H1 (cell line): ENCODE measurements at regions not wholly inside any gene's neighbourhood (a gene's known extent, or its start where the extent isn't known, plus 50 kb on each side); places are given as distances from the start of the nearest gene placed in this dataset.
"Not testable (repeated sequence)": the region's sequence is repeated elsewhere in the genome, so short reads cannot be mapped to it uniquely, and the experiment has no call there.

Experiments used
- CTCF ChIA-PET: fragments of 300-600 bp; sonication (Branson Sonifier 250); formaldehyde crosslinking; loops from one replicate; lab custom pipeline; 2021; ENCODE audit not compliant: partially characterized antibody; lab: Charles Lee
- POLR2A ChIA-PET: fragments of 300-600 bp; sonication (Branson Sonifier 250); formaldehyde crosslinking; loops from one replicate; lab custom pipeline; 2021; ENCODE audit warnings: inconsistent platforms; ENCODE audit not compliant: partially characterized antibody; lab: Charles Lee
- DNase-seq, 2 experiments: peaks; one replicate each; pipeline versions ENCODE4 v3.0.0 to v3.0.0-alpha.2; 2010 to 2022; ENCODE audit warnings: low spot score in 2 of 2, low read depth in 1 of 2, mixed read lengths in 1 of 2
- FAIRE-seq: peaks from 2 replicates; lab custom pipeline; 2011; peaks lifted over from hg19 to GRCh38; lab: Jason Lieb, UNC
- H2AFZ ChIP-seq: 2 replicates; pipeline ENCODE4 v1.8.1; 2012; ENCODE audit warnings: low read length, inconsistent platforms
- H2AK5ac ChIP-seq: 2 replicates; pipeline ENCODE4 v1.6.1; 2013; ENCODE audit warnings: low read depth, low read length
- H2BK120ac ChIP-seq: replicated peaks from 2 replicates; pipeline ENCODE3; 2013; ENCODE audit warnings: low read depth, low read length, inconsistent platforms
- H2BK12ac ChIP-seq: 2 replicates; pipeline ENCODE4 v1.6.1; 2013; ENCODE audit warnings: low read depth, low read length
- H2BK15ac ChIP-seq: 2 replicates; pipeline ENCODE4 v1.6.1; 2013; ENCODE audit warnings: low read length
- H2BK20ac ChIP-seq: 2 replicates; pipeline ENCODE4 v1.6.1; 2013; ENCODE audit warnings: low read length
- H2BK5ac ChIP-seq: 2 replicates; pipeline ENCODE4 v1.6.1; 2013; ENCODE audit warnings: low read depth, low read length
- H3K14ac ChIP-seq: 2 replicates; pipeline ENCODE4 v1.6.1; 2013; ENCODE audit warnings: inconsistent platforms; ENCODE audit not compliant: insufficient read length
- H3K18ac ChIP-seq: 2 replicates; pipeline ENCODE4 v1.6.1; 2013; ENCODE audit warnings: low read length; ENCODE audit errors: extremely low read depth
- H3K23ac ChIP-seq: 2 replicates; pipeline ENCODE4 v1.6.1; 2013; ENCODE audit warnings: inconsistent platforms; ENCODE audit not compliant: insufficient read length
- H3K23me2 ChIP-seq: 2 replicates; pipeline ENCODE4 v1.6.1; 2013; ENCODE audit warnings: low read depth, low read length
- H3K27ac ChIP-seq: 2 replicates; pipeline ENCODE4 v1.6.1; 2011; ENCODE audit warnings: low read depth, low read length, inconsistent platforms
- H3K27me3 ChIP-seq, 4 experiments: replicated peaks in 1 of 4; 1 replicate in 1 of 4; 2 replicates in 3 of 4; pipeline versions ENCODE4 v1.6.1 to v1.8.1; 2011 to 2013; ENCODE audit warnings: low read length in 3 of 4, mild to moderate bottlenecking in 3 of 4, inconsistent platforms in 2 of 4, mixed read lengths in 2 of 4, moderate library complexity in 1 of 4; ENCODE audit not compliant: control insufficient read depth in 3 of 4, insufficient read depth in 3 of 4; ENCODE audit errors: extremely low read depth in 1 of 4
- H3K36me3 ChIP-seq, 4 experiments: 2 replicates each; pipeline versions ENCODE4 v1.6.1 to v1.8.1; 2011 to 2013; ENCODE audit warnings: mild to moderate bottlenecking in 4 of 4, low read length in 3 of 4, moderate library complexity in 2 of 4, control low read depth in 1 of 4, inconsistent platforms in 1 of 4; ENCODE audit not compliant: insufficient read depth in 4 of 4, control insufficient read depth in 2 of 4
- H3K4ac ChIP-seq: replicated peaks from 2 replicates; pipeline ENCODE3; 2013; ENCODE audit warnings: low read length, low read depth, mixed read lengths, inconsistent platforms; ENCODE audit not compliant: insufficient read length
- H3K4me1 ChIP-seq, 4 experiments: replicated peaks in 1 of 4; 1 replicate in 1 of 4; 2 replicates in 3 of 4; pipeline versions ENCODE4 v1.6.1 to v1.8.1; 2011 to 2013; ENCODE audit warnings: low read length in 3 of 4, inconsistent platforms in 2 of 4, mixed read lengths in 1 of 4; ENCODE audit not compliant: insufficient read depth in 4 of 4, control insufficient read depth in 3 of 4
- H3K4me2 ChIP-seq, 2 experiments: 2 replicates each; pipeline versions ENCODE4 v1.6.1 to v1.8.1; 2011 to 2013; ENCODE audit warnings: low read depth in 2 of 2, low read length in 2 of 2, control low read depth in 1 of 2, inconsistent platforms in 1 of 2, mild to moderate bottlenecking in 1 of 2; ENCODE audit not compliant: insufficient read depth in 1 of 2
- H3K4me3 ChIP-seq, 4 experiments: fragments of 200-600, 300-600 bp in 1 of 4; sonication (generic), shearing (Covaris generic), sonication (Bioruptor Twin) in 1 of 4; 2 replicates each; pipeline versions ENCODE4 v1.5.1 to v1.8.1; 2011 to 2016; ENCODE audit warnings: low read length in 4 of 4, low read depth in 3 of 4, control low read depth in 2 of 4, inconsistent platforms in 2 of 4, mild to moderate bottlenecking in 2 of 4, mixed read lengths in 1 of 4, moderate library complexity in 1 of 4; ENCODE audit not compliant: insufficient read depth in 2 of 4; ENCODE audit errors: extremely low read depth in 1 of 4
- H3K56ac ChIP-seq: replicated peaks from 2 replicates; pipeline ENCODE3; 2013; ENCODE audit warnings: low read depth, mild to moderate bottlenecking, mixed read lengths, low read length, inconsistent platforms; ENCODE audit not compliant: insufficient read length
- H3K79me1 ChIP-seq: 2 replicates; pipeline ENCODE4 v1.6.1; 2013; ENCODE audit warnings: low read depth, low read length, control low read depth
- H3K79me2 ChIP-seq, 2 experiments: 2 replicates each; pipeline versions ENCODE4 v1.6.1 to v1.8.1; 2012 to 2013; ENCODE audit warnings: low read length in 2 of 2, mild to moderate bottlenecking in 2 of 2, inconsistent platforms in 1 of 2; ENCODE audit not compliant: insufficient read depth in 2 of 2, control insufficient read depth in 1 of 2
- H3K9ac ChIP-seq, 4 experiments: replicated peaks in 1 of 4; 1 replicate in 1 of 4; 2 replicates in 3 of 4; pipeline versions ENCODE4 v1.6.1 to v1.8.1; 2011 to 2013; ENCODE audit warnings: low read depth in 3 of 4, low read length in 3 of 4, control low read depth in 2 of 4, mild to moderate bottlenecking in 2 of 4, moderate library complexity in 2 of 4, inconsistent platforms in 1 of 4; ENCODE audit errors: extremely low read depth in 1 of 4
- H3K9me3 ChIP-seq, 2 experiments: 2 replicates each; pipeline versions ENCODE4 v1.6.1 to v1.8.1; 2012 to 2013; ENCODE audit warnings: mild to moderate bottlenecking in 2 of 2, moderate library complexity in 2 of 2, control low read depth in 1 of 2, inconsistent platforms in 1 of 2, low read depth in 1 of 2, low read length in 1 of 2, mixed read lengths in 1 of 2; ENCODE audit not compliant: insufficient read depth in 2 of 2
- H4K20me1 ChIP-seq, 2 experiments: replicated peaks in 1 of 2; 2 replicates each; pipeline versions ENCODE3 to v1.8.1; 2011 to 2013; ENCODE audit warnings: inconsistent platforms in 2 of 2, low read length in 2 of 2, mild to moderate bottlenecking in 1 of 2; ENCODE audit not compliant: insufficient read depth in 2 of 2, control insufficient read depth in 1 of 2
- H4K5ac ChIP-seq: 2 replicates; pipeline ENCODE4 v1.6.1; 2013; ENCODE audit warnings: low read length, low read depth, mixed read lengths, inconsistent platforms; ENCODE audit not compliant: insufficient read length
- H4K8ac ChIP-seq: 2 replicates; pipeline ENCODE4 v1.8.0; 2013; ENCODE audit warnings: mild to moderate bottlenecking, moderate library complexity, low read length, inconsistent platforms; ENCODE audit not compliant: insufficient read depth; ENCODE audit errors: extremely low read depth
- H4K91ac ChIP-seq: replicated peaks from 2 replicates; pipeline ENCODE3; 2013; ENCODE audit warnings: low read length, mixed read lengths, inconsistent platforms; ENCODE audit not compliant: insufficient read length
- CHD2 ChIP-seq: IDR thresholded peaks from 2 replicates; pipeline ENCODE4 v1.6.1; 2012; ENCODE audit warnings: low read length, improper control_type of control experiment
- MAFK ChIP-seq: IDR thresholded peaks from 2 replicates; pipeline ENCODE4 v1.6.1; 2012; ENCODE audit warnings: low read depth, mild to moderate bottlenecking, improper control_type of control experiment, low read length
- RAD21 ChIP-seq, 2 experiments: IDR thresholded peaks in 1 of 2; conservative IDR thresholded peaks in 1 of 2; 2 replicates each; pipeline ENCODE4 v1.6.1; 2011; ENCODE audit warnings: low read depth in 2 of 2, low read length in 2 of 2, improper control_type of control experiment in 1 of 2, inconsistent platforms in 1 of 2, mild to moderate bottlenecking in 1 of 2, moderate library complexity in 1 of 2
- TAF7 ChIP-seq: optimal IDR thresholded peaks from 2 replicates; pipeline ENCODE3; 2011; ENCODE audit warnings: low read depth, mild to moderate bottlenecking, inconsistent platforms, low read length, moderate library complexity, borderline replicate concordance
- WGBS, 2 experiments: shearing (Covaris generic) in 1 of 2; methylation state at CpG; one replicate each; pipeline versions ENCODE4 v1.1.6 to v1.1.7; 2013 to 2015; ENCODE audit warnings: low lambda C conversion rate in 2 of 2, mixed read lengths in 2 of 2, inconsistent platforms in 1 of 2, low coverage in 1 of 2, missing lambda C conversion rate in 1 of 2; ENCODE audit not compliant: insufficient replicate concordance in 2 of 2, insufficient coverage in 1 of 2, insufficient read length in 1 of 2; ENCODE audit errors: extremely low coverage in 1 of 2, missing lambda C conversion rate in 1 of 2; 5-methylcytosine and 5-hydroxymethylcytosine counted together

DNA sequence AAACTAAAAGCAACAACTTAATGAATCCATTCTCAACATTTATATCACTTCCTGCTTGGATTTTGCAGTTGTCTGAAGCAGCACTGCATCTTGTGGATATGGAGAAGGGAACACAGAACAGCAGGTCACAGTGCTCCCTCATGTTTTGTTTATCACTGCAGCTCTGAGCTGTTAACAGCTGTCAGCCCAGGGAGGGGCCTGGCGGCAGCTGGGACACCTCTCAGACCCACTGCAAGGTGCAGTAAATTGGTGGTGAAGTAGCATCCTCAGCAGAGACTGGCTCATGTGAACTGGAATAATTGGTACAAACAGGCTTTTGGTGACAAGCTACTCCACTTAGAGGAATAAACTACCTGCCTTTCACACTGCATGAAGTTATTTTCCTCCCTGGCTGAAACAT lies 170.4 kb downstream of the LIG4 start:
- no peak overlapping the region for H3K4me2 ChIP-seq
- ChIA-PET CTCF (no interaction called here), POLR2A (no interaction called here)

DNA sequence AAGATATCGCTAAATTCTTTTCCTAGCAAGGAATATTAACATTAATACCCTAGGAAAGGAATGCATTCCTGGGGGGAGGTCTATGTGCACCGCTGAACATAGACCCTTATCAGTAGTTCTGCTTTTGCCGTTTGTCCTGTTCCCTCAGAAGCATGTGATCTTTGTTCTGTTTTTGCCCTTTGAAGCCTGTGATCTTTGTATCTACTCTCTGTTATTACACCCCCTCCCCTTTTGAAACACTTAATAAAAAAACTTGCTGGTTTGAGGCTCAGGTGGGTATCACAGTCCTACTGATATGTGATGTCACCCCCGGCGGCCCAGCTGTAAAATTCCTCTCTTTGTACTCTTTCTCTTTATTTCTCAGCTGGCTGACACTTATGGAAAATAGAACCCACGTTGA lies 172.5 kb downstream of the LIG4 start:
- H3K36me3 ChIP-seq, H4K20me1 ChIP-seq, H3K4ac ChIP-seq, H4K91ac ChIP-seq, H3K56ac ChIP-seq, H2BK120ac ChIP-seq, H2AK5ac ChIP-seq, H3K23ac ChIP-seq, H3K27me3 ChIP-seq, H3K4me1 ChIP-seq, H3K18ac ChIP-seq, H2AFZ ChIP-seq, H3K14ac ChIP-seq, POLR2A ChIA-PET, H3K4me3 ChIP-seq, H2BK5ac ChIP-seq, H3K79me2 ChIP-seq, H3K9ac ChIP-seq, H2BK15ac ChIP-seq, H2BK20ac ChIP-seq, H3K27ac ChIP-seq, FAIRE-seq, H3K23me2 ChIP-seq, H4K8ac ChIP-seq, H4K5ac ChIP-seq, H3K9me3 ChIP-seq, H3K79me1 ChIP-seq, DNase-seq, H2BK12ac ChIP-seq, H3K4me2 ChIP-seq: not testable (repeated sequence)
- 89% methylated on average over 6 of the region's 6 CpGs; no CpG with 5 or more reads in 1 of the 2 experiments for WGBS, 2 experiments
- CTCF ChIA-PET = interaction anchor here (1.1 to 1.3 kb wide), 2 partner anchors 12 to 44 kb away, joined by 3 read pairs; no protein-coding TSS in a partner anchor

More for the DNA sequence above, 170.4 kb downstream of the LIG4 start:
- H3K4ac ChIP-seq = no peak overlapping the region
- H2BK120ac ChIP-seq = no peak overlapping the region
- no peak overlapping the region for H3K56ac ChIP-seq
- no peak overlapping the region for H2BK15ac ChIP-seq
- TF ChIP-seq MAFK (no peak), RAD21 (IDR thresholded peaks at IDR 0.05 in 1 of 2, conservative IDR thresholded peaks at IDR 0.05 in 1 of 2; ENCODE audit: low read depth in 2 of 2, low read length in 2 of 2) (no peak), TAF7 (no peak), CHD2 (no peak)
- TF ChIP-seq, all 59 proteins: peak for 0
- Histone ChIP-seq H4K8ac (no peak overlapping the region), H3K9ac (no peak overlapping the region), H4K5ac (no peak overlapping the region), H3K9me3 (no peaks in the 10 kb centered on the region), H2AK5ac (no peak overlapping the region), H3K4me1 (peaks cover 0 to 2% (median 0%) of the 10 kb centered on the region in 4 experiments; a peak in 1 of 7 replicates), H3K36me3 (no peaks in the 10 kb centered on the region), H4K91ac (no peak overlapping the region), H3K79me1 (no peaks in the 10 kb centered on the region), H2AFZ (no peak overlapping the region), H3K27ac (no peak overlapping the region), H3K27me3 (no peaks in the 10 kb centered on the region), H3K14ac (no peak overlapping the region), H3K79me2 (no peaks in the 10 kb centered on the region), H4K20me1 (no peaks in the 10 kb centered on the region), H3K18ac (no peak overlapping the region), H2BK5ac (no peak overlapping the region), H3K4me3 (no peak overlapping the region), H2BK20ac (no peak overlapping the region), H3K23me2 (no peaks in the 10 kb centered on the region), H2BK12ac (no peak overlapping the region), H3K23ac (no peak overlapping the region)
- 77% methylated on average over 1 of the region's 1 CpG; no CpG with 5 or more reads in 1 of the 2 experiments for WGBS, 2 experiments
- no peak for DNase-seq
- FAIRE-seq = no peak
